HepG2 (cell line): ENCODE measurements at regions not wholly inside any gene's neighbourhood (a gene's known extent, or its start where the extent isn't known, plus 50 kb on each side); places are given as distances from the start of the nearest gene placed in this dataset.

Source experiments
- ATAC-seq: fragments of 200-7000 bp; cut with Tn5 transposase; 3 replicates; pipeline ENCODE4 v1.9.1; 2020; ENCODE audit warnings: mild to moderate bottlenecking, moderate library complexity
- BruUV-seq: library from RNA; stranded (reverse); fragments of 400-500 nt; replicated peaks from 2 replicates; lab custom pipeline; 2021; lab: Mats Ljungman, UMichigan
- CTCF ChIA-PET: fragments of 300-600 bp; formaldehyde crosslinking; extraction: SDS; loops from one replicate; lab custom pipeline; 2021; ENCODE audit warnings: low total read pairs, inconsistent platforms, low intra/inter-chr PET ratio; lab: Yijun Ruan, JAX
- POLR2A ChIA-PET: fragments of 350-600 bp; sonication (Branson Sonifier 250); formaldehyde crosslinking; loops from one replicate; lab custom pipeline; 2020; ENCODE audit warnings: antibody characterized with exemption, inconsistent platforms; lab: Yijun Ruan, JAX
- DNase-seq: peaks from one replicate; pipeline ENCODE4 v3.0.0-alpha.2; 2015; ENCODE audit warnings: low spot score
- FAIRE-seq: peaks from 3 replicates; lab custom pipeline; 2011; peaks lifted over from hg19 to GRCh38; lab: Jason Lieb, UNC
- H2AFZ ChIP-seq: one replicate; pipeline ENCODE4 v1.6.1; 2011; ENCODE audit warnings: low read length, inconsistent platforms
- H3K27ac ChIP-seq: fragments of 300-600 bp; 3 replicates; pipeline ENCODE4 v1.8.0; 2011; ENCODE audit warnings: mixed run types, mild to moderate bottlenecking, mixed read lengths, low read length, inconsistent platforms; ENCODE audit not compliant: insufficient read depth; ENCODE audit errors: extremely low read length
- H3K27me3 ChIP-seq, 2 experiments: fragments of 200-600 bp in 1 of 2; 2 replicates in 1 of 2; 3 replicates in 1 of 2; pipeline versions ENCODE4 v1.6.0 to v1.8.0; 2011; ENCODE audit warnings: low read length in 2 of 2, mild to moderate bottlenecking in 2 of 2, moderate library complexity in 2 of 2, inconsistent platforms in 1 of 2; ENCODE audit not compliant: insufficient read depth in 2 of 2, control insufficient read depth in 1 of 2
- H3K36me3 ChIP-seq, 2 experiments: fragments of 200-600 bp in 1 of 2; replicated peaks in 1 of 2; 2 replicates in 1 of 2; 3 replicates in 1 of 2; pipeline versions ENCODE4 v1.5.1 to v1.8.0; 2011; ENCODE audit warnings: low read length in 2 of 2, inconsistent platforms in 1 of 2; ENCODE audit not compliant: insufficient read depth in 2 of 2, control insufficient read depth in 1 of 2
- H3K4me1 ChIP-seq: 2 replicates; pipeline ENCODE4 v1.5.1; 2012; ENCODE audit warnings: low read length, inconsistent platforms; ENCODE audit not compliant: insufficient read depth
- H3K4me2 ChIP-seq: 2 replicates; pipeline ENCODE4 v1.6.0; 2011; ENCODE audit warnings: low read depth, low read length, inconsistent platforms
- H3K4me3 ChIP-seq, 3 experiments: fragments of 200-600 bp in 1 of 3; sonication (generic), shearing (Covaris generic) in 1 of 3; replicated peaks in 1 of 3; 2 replicates each; pipeline ENCODE4 v1.5.1; 2011 to 2016; ENCODE audit warnings: low read length in 3 of 3, inconsistent platforms in 2 of 3, low read depth in 2 of 3, mild to moderate bottlenecking in 2 of 3, control low read depth in 1 of 3, mixed read lengths in 1 of 3; ENCODE audit not compliant: insufficient read depth in 1 of 3
- H3K79me2 ChIP-seq: one replicate; pipeline ENCODE4 v1.6.1; 2011; ENCODE audit warnings: low read length, inconsistent platforms; ENCODE audit not compliant: insufficient read depth
- H3K9ac ChIP-seq: 2 replicates; pipeline ENCODE4 v1.6.0; 2011; ENCODE audit warnings: mild to moderate bottlenecking, low read depth, low read length, inconsistent platforms; ENCODE audit not compliant: insufficient read depth
- H3K9me3 ChIP-seq: 2 replicates; pipeline ENCODE4 v1.5.1; 2012; ENCODE audit warnings: mild to moderate bottlenecking, low read length
- H4K20me1 ChIP-seq: 2 replicates; pipeline ENCODE4 v1.6.0; 2011; ENCODE audit warnings: inconsistent platforms, mild to moderate bottlenecking, low read length, moderate library complexity; ENCODE audit not compliant: insufficient read depth
- DBP ChIP-seq: sonication (generic); formaldehyde crosslinking; IDR thresholded peaks from 2 replicates; pipeline ENCODE4 v1.4.0; 2020; ENCODE audit warnings: missing genetic modification reagents; ENCODE audit errors: not compliant biosample characterization
- E2F2 ChIP-seq: sonication (generic); formaldehyde crosslinking; IDR thresholded peaks from 2 replicates; pipeline ENCODE4 v1.4.0; 2020; ENCODE audit warnings: missing genetic modification reagents, borderline replicate concordance
- KLF9 ChIP-seq: IDR thresholded peaks from 2 replicates; pipeline ENCODE4 v1.6.1; 2016; ENCODE audit warnings: low read depth
- PRMT3 ChIP-seq: sonication (generic); formaldehyde crosslinking; IDR thresholded peaks from 2 replicates; pipeline ENCODE4 v1.8.1; 2022; ENCODE audit warnings: low read depth, mild to moderate bottlenecking, moderate library complexity, missing genetic modification reagents, borderline replicate concordance
- SKIL ChIP-seq: sonication (generic); formaldehyde crosslinking; IDR thresholded peaks from 2 replicates; pipeline ENCODE4 v1.8.0; 2022; ENCODE audit warnings: missing genetic modification reagents, mild to moderate bottlenecking, moderate library complexity, borderline replicate concordance
- SSRP1 ChIP-seq: IDR thresholded peaks from 2 replicates; pipeline ENCODE4 v1.6.1; 2016; ENCODE audit warnings: control low read depth
- TRAFD1 ChIP-seq: sonication (generic); formaldehyde crosslinking; IDR thresholded peaks from 2 replicates; pipeline ENCODE4 v1.5.1; 2020; ENCODE audit warnings: missing genetic modification reagents, mild to moderate bottlenecking, borderline replicate concordance
- ZNF30 ChIP-seq: sonication (generic); formaldehyde crosslinking; IDR thresholded peaks from 2 replicates; pipeline ENCODE4 v1.5.0; 2020; ENCODE audit warnings: mild to moderate bottlenecking, missing genetic modification reagents
- ZNF501 ChIP-seq: sonication (generic); formaldehyde crosslinking; IDR thresholded peaks from 2 replicates; pipeline ENCODE4 v1.5.1; 2020; ENCODE audit warnings: mild to moderate bottlenecking, moderate library complexity, missing genetic modification reagents
- ZNF570 ChIP-seq: sonication (generic); formaldehyde crosslinking; IDR thresholded peaks from 2 replicates; pipeline ENCODE4 v1.4.0; 2020; ENCODE audit warnings: mild to moderate bottlenecking, missing genetic modification reagents, borderline replicate concordance
- ZNF607 ChIP-seq: sonication (generic); formaldehyde crosslinking; IDR thresholded peaks from 2 replicates; pipeline ENCODE4 v1.5.1; 2020; ENCODE audit warnings: missing genetic modification reagents, mild to moderate bottlenecking, borderline replicate concordance
- ZNF614 ChIP-seq: IDR thresholded peaks from 2 replicates; pipeline ENCODE4 v1.6.1; 2018; ENCODE audit warnings: missing biosample characterization, missing genetic modification reagents, inconsistent platforms, borderline replicate concordance
- ZNF670 ChIP-seq: sonication (generic); formaldehyde crosslinking; IDR thresholded peaks from 2 replicates; pipeline ENCODE4 v1.8.0; 2022; ENCODE audit warnings: mild to moderate bottlenecking, missing genetic modification reagents, borderline replicate concordance
- WGBS: methylation state at CpG from one replicate; pipeline ENCODE4 v1.1.6; 2017; ENCODE audit warnings: low lambda C conversion rate; 5-methylcytosine and 5-hydroxymethylcytosine counted together
- in situ Hi-C: cut with HindIII; loops from 2 replicates; pipeline ENCODE4 v1.10.0; 2017; ENCODE audit warnings: low pct_unique_long_range_greater_than_20kb; ENCODE audit not compliant: extremely low pct_ligation_motif_present
- intact Hi-C: fragments of 100-400 bp; cut with micrococcal nuclease; formaldehyde crosslinking; loops from one replicate; pipeline ENCODE4 v1.10.0; 2022; ENCODE audit not compliant: unreplicated experiment

DNA sequence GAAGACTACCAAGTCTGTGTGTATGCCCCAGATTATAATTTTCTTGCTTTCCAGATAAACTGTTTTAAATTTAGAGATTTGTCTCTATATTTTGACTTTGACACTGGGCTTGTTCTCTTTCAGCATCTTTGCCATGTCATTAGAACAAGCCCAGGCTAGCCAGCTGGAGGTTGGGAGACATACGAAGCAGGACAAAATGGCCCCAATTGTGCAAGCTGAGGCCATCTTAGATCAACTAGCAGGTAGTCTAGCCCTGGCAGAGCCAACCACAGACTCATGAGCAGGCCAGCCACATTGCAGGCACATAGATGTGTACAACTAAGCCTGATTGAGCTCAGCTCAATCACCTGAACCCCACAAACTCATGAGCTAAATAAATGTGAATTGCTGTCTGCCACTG is 321.4 kb downstream of the ATP23 start (continued):
- no peak for TF ChIP-seq SKIL (CRISPR knock-in tag)
- TF ChIP-seq ZNF30: no peak
- TF ChIP-seq ZNF570 (CRISPR knock-in tag): no peak
- no peak for TF ChIP-seq E2F2 (CRISPR knock-in tag)
- TF ChIP-seq PRMT3 (CRISPR knock-in tag): no peak
- TF ChIP-seq KLF9: no peak
- TF ChIP-seq ZNF607: no peak
- no peak for TF ChIP-seq ZNF670 (CRISPR knock-in tag)

DNA sequence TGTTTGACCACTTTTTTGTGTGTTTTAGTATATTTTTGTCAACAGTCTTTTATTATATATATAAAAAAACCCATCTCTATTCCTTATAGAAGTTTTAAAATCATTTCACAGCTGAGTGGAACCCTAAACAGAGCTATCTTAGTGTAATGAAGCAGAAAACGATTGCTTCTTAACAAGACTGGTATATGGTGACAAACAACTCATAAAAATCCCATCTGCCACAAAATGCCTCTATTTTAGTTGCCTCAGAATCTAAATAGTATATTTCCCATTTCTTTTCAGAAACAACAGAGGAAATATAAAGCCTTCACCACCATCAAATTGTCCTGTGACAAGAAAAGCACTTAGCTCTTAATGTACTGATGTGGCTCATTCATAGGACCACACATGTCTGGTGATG is 322.4 kb downstream of the ATP23 start:
- Histone ChIP-seq H3K4me2 (no peak overlapping the region), H3K36me3 (no peaks in the 10 kb centered on the region), H3K4me1 (no peaks in the 10 kb centered on the region), H2AFZ (no peak overlapping the region), H3K79me2 (no peaks in the 10 kb centered on the region), H3K27ac (no peak overlapping the region), H3K4me3 (no peak overlapping the region), H3K27me3 (no peaks in the 10 kb centered on the region), H3K9me3 (no peaks in the 10 kb centered on the region), H3K9ac (no peak overlapping the region)
- ATAC-seq (no peak), FAIRE-seq (no peak)
- ChIA-PET POLR2A (no interaction called here), CTCF (no interaction called here)
- no TSS peak for BruUV-seq
- in situ Hi-C loops: no loop called here
- TF ChIP-seq DBP (CRISPR knock-in tag) (no peak), SSRP1 (CRISPR knock-in tag) (no peak), ZNF614 (CRISPR knock-in tag) (no peak), ZNF501 (CRISPR knock-in tag) (no peak), TRAFD1 (CRISPR knock-in tag) (no peak)
- TF ChIP-seq, all 625 proteins: peak for 0
- intact Hi-C loops: no loop called here
- 0% methylated on average over 1 of the region's 1 CpG for WGBS
- H4K20me1 ChIP-seq: no peaks in the 10 kb centered on the region
- DNase-seq: no peak
